Caco-2 (cell line): ENCODE measurements at regions not wholly inside any gene's neighbourhood (a gene's known extent, or its start where the extent isn't known, plus 50 kb on each side); places are given as distances from the start of the nearest gene placed in this dataset.
A peak's percentile ranks its signal among the peaks of the same experiment; 100 is the strongest.
"Not testable (repeated sequence)": the region's sequence is repeated elsewhere in the genome, so short reads cannot be mapped to it uniquely, and the experiment has no call there.

Source experiments
- BruUV-seq: library from RNA; stranded (reverse); fragments of 400-500 nt; replicated peaks from 2 replicates; lab custom pipeline; 2021; lab: Mats Ljungman, UMichigan
- CTCF ChIA-PET: fragments of 300-600 bp; sonication (Branson Sonifier 250); formaldehyde crosslinking; loops from one replicate; lab custom pipeline; 2022; ENCODE audit warnings: antibody characterized with exemption; lab: Charles Lee
- POLR2A ChIA-PET: fragments of 300-600 bp; sonication (Branson Sonifier 250); formaldehyde crosslinking; loops from one replicate; lab custom pipeline; 2022; ENCODE audit warnings: antibody characterized with exemption; lab: Charles Lee
- DNase-seq, 2 experiments: peaks; one replicate each; pipeline versions ENCODE4 v3.0.0 to v3.0.0-alpha.2; 2020 to 2022
- H3K27me3 ChIP-seq: replicated peaks from 2 replicates; pipeline ENCODE4 v1.6.0; 2011; ENCODE audit warnings: low read length; ENCODE audit not compliant: control insufficient read depth, insufficient read depth
- H3K36me3 ChIP-seq: 2 replicates; pipeline ENCODE4 v1.5.1; 2011; ENCODE audit warnings: low read length; ENCODE audit not compliant: control insufficient read depth, insufficient read depth
- H3K4me1 ChIP-seq: fragments of 250-450 bp; sonication (Bioruptor Pico); 2 replicates; pipeline ENCODE4 v1.5.1; 2020; ENCODE audit warnings: mild to moderate bottlenecking
- H3K4me3 ChIP-seq: 2 replicates; pipeline ENCODE4 v1.5.1; 2011; ENCODE audit warnings: low read depth, mild to moderate bottlenecking, control low read depth, low read length
- H3K9me3 ChIP-seq: fragments of 250-450 bp; sonication (Bioruptor Pico); 2 replicates; pipeline ENCODE4 v1.5.1; 2020; ENCODE audit warnings: mild to moderate bottlenecking, moderate library complexity
- H3K27ac Mint-ChIP-seq: one replicate; pipeline ENCODE4 v1.8.0; 2022; ENCODE audit warnings: mixed read lengths; ENCODE audit not compliant: unreplicated experiment
- H3K27me3 Mint-ChIP-seq: one replicate; pipeline ENCODE4 v1.8.0; 2022; ENCODE audit warnings: mixed read lengths; ENCODE audit not compliant: insufficient read depth, unreplicated experiment
- H3K36me3 Mint-ChIP-seq: one replicate; pipeline ENCODE4 v1.8.0; 2022; ENCODE audit warnings: mild to moderate bottlenecking, mixed read lengths; ENCODE audit not compliant: insufficient read depth, unreplicated experiment
- H3K4me1 Mint-ChIP-seq: one replicate; pipeline ENCODE4 v1.8.0; 2022; ENCODE audit warnings: low read depth, mixed read lengths; ENCODE audit not compliant: unreplicated experiment
- H3K4me3 Mint-ChIP-seq: one replicate; pipeline ENCODE4 v1.8.0; 2022; ENCODE audit warnings: mild to moderate bottlenecking, moderate library complexity, mixed read lengths; ENCODE audit not compliant: unreplicated experiment
- H3K9me3 Mint-ChIP-seq: one replicate; pipeline ENCODE4 v1.8.0; 2022; ENCODE audit warnings: mixed read lengths; ENCODE audit not compliant: unreplicated experiment
- CTCF ChIP-seq, 2 experiments: fragments of 200-600 bp in 1 of 2; IDR thresholded peaks; 1 replicate in 1 of 2; 2 replicates in 1 of 2; pipeline versions ENCODE4 v1.5.1 to v1.8.0; 2011 to 2022; ENCODE audit warnings: antibody characterized with exemption in 1 of 2, control low read depth in 1 of 2, inconsistent platforms in 1 of 2, low read depth in 1 of 2, low read length in 1 of 2, mild to moderate bottlenecking in 1 of 2, moderate library complexity in 1 of 2; ENCODE audit not compliant: insufficient read depth in 1 of 2, severe bottlenecking in 1 of 2, unreplicated experiment in 1 of 2
- intact Hi-C: fragments of 100-400 bp; cut with micrococcal nuclease; formaldehyde crosslinking; loops from one replicate; pipeline ENCODE4 v1.10.0; 2022; ENCODE audit not compliant: unreplicated experiment

- Mint-ChIP-seq H3K27ac (no peak overlapping the region), H3K4me1 (no peaks in the 10 kb centered on the region), H3K27me3 (no peaks in the 10 kb centered on the region), H3K36me3 (no peaks in the 10 kb centered on the region), H3K4me3 (no peak overlapping the region), H3K9me3 (no peaks in the 10 kb centered on the region)
- no TSS peak for BruUV-seq
- intact Hi-C loops, result no loop called here
- POLR2A ChIA-PET, result no interaction called here
- DNase-seq, result no peak
- H3K4me3 ChIP-seq, result no peak overlapping the region
- no peaks in the 10 kb centered on the region for H3K36me3 ChIP-seq
- TF ChIP-seq CTCF (IDR thresholded peaks at IDR 0.05; ENCODE audit: insufficient read depth in 1 of 2, low read depth in 1 of 2, low read length in 1 of 2, severe bottlenecking in 1 of 2, unreplicated experiment in 1 of 2), result no peak
- CTCF ChIA-PET, result no interaction called here
- H3K27me3 ChIP-seq, result no peaks in the 10 kb centered on the region
- no peaks in the 10 kb centered on the region for H3K4me1 ChIP-seq
- no peaks in the 10 kb centered on the region for H3K9me3 ChIP-seq
These were observed 760.4 kb downstream of the SLITRK1 start for GRCh38 chr13:83121896-83122295.

- no peaks in the 10 kb centered on the region for H3K9me3 ChIP-seq
- no peaks in the 10 kb centered on the region for H3K27me3 Mint-ChIP-seq
These were observed 765.2 kb downstream of the SLITRK1 start for GRCh38 chr13:83117046-83117445.

GRCh38 chr13:83101574-83102247 is 780.6 kb downstream of the SLITRK1 start:
- peak overlapping the region; percentile 61 for H3K4me3 Mint-ChIP-seq
- H3K36me3 Mint-ChIP-seq, intact Hi-C loops, H3K9me3 Mint-ChIP-seq, H3K9me3 ChIP-seq, BruUV-seq, H3K27me3 Mint-ChIP-seq, H3K27me3 ChIP-seq, H3K36me3 ChIP-seq, H3K4me3 ChIP-seq, POLR2A ChIA-PET, H3K4me1 Mint-ChIP-seq, H3K27ac Mint-ChIP-seq, CTCF ChIA-PET, DNase-seq, H3K4me1 ChIP-seq: not testable (repeated sequence)

More at GRCh38 chr13:83117046-83117445, 765.2 kb downstream of the SLITRK1 start:
- Mint-ChIP-seq H3K4me3 (no peak overlapping the region), H3K27ac (no peak overlapping the region), H3K4me1 (no peaks in the 10 kb centered on the region), H3K9me3 (no peaks in the 10 kb centered on the region), H3K36me3 (no peaks in the 10 kb centered on the region)
- POLR2A ChIA-PET, result no interaction called here
- no peak for DNase-seq
- H3K4me3 ChIP-seq, result no peak overlapping the region
- intact Hi-C loops, result no loop called here
- no peaks in the 10 kb centered on the region for H3K36me3 ChIP-seq
- no TSS peak for BruUV-seq
- H3K4me1 ChIP-seq, result no peaks in the 10 kb centered on the region
- no peaks in the 10 kb centered on the region for H3K27me3 ChIP-seq
- TF ChIP-seq CTCF (IDR thresholded peaks at IDR 0.05; ENCODE audit: insufficient read depth in 1 of 2, low read depth in 1 of 2, low read length in 1 of 2, severe bottlenecking in 1 of 2, unreplicated experiment in 1 of 2), result no peak
- CTCF ChIA-PET, result no interaction called here
